Ovary (tissue), 3 donors: ENCODE measurements at regions not wholly inside any gene's neighbourhood (a gene's known extent, or its start where the extent isn't known, plus 50 kb on each side); places are given as distances from the start of the nearest gene placed in this dataset.

Experiments
- POLR2A ChIP-seq: fragments of 450-650 bp; IDR thresholded peaks from one replicate; pipeline ENCODE4 v1.6.1; 2017; ENCODE audit warnings: antibody characterized with exemption, mild to moderate bottlenecking, moderate library complexity
- TF ChIP-seq, protein P1 (sequence below), 3 donors: fragments of 450-650 bp in 2 of 3; fragments of 200-600 bp in 1 of 3; IDR thresholded peaks; one replicate each; pipeline versions ENCODE4 v1.5.1 to v1.8.0; 2016 to 2022; ENCODE audit warnings: antibody characterized with exemption in 3 of 3, mild to moderate bottlenecking in 1 of 3
- donor health status: DM: no; HTN: no; CAD: no.

GRCh38 chr5:6877986-6878828 lies 165.0 kb downstream of the TENT4A start:
- TF ChIP-seq, protein P1, sequence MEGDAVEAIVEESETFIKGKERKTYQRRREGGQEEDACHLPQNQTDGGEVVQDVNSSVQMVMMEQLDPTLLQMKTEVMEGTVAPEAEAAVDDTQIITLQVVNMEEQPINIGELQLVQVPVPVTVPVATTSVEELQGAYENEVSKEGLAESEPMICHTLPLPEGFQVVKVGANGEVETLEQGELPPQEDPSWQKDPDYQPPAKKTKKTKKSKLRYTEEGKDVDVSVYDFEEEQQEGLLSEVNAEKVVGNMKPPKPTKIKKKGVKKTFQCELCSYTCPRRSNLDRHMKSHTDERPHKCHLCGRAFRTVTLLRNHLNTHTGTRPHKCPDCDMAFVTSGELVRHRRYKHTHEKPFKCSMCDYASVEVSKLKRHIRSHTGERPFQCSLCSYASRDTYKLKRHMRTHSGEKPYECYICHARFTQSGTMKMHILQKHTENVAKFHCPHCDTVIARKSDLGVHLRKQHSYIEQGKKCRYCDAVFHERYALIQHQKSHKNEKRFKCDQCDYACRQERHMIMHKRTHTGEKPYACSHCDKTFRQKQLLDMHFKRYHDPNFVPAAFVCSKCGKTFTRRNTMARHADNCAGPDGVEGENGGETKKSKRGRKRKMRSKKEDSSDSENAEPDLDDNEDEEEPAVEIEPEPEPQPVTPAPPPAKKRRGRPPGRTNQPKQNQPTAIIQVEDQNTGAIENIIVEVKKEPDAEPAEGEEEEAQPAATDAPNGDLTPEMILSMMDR (IDR thresholded peaks at IDR 0.05): no peak
- no peak for TF ChIP-seq POLR2A
